AG09319 (cell line): ENCODE measurements at regions not wholly inside any gene's neighbourhood (a gene's known extent, or its start where the extent isn't known, plus 50 kb on each side); places are given as distances from the start of the nearest gene placed in this dataset.

ENCODE experiments used
- DNase-seq: peaks from one replicate; pipeline ENCODE4 v3.0.0-alpha.2; 2010; ENCODE audit warnings: low read depth; ENCODE audit errors: extremely low read depth
- CTCF ChIP-seq: IDR thresholded peaks from 2 replicates; pipeline ENCODE4 v1.5.1; 2011; ENCODE audit warnings: low read depth, mild to moderate bottlenecking, inconsistent platforms, low read length, moderate library complexity

GRCh38 chr4:183837222-183837621, 67.9 kb upstream of the STOX2 start:
- no peak for TF ChIP-seq CTCF
- DNase-seq, result no peak

DNA sequence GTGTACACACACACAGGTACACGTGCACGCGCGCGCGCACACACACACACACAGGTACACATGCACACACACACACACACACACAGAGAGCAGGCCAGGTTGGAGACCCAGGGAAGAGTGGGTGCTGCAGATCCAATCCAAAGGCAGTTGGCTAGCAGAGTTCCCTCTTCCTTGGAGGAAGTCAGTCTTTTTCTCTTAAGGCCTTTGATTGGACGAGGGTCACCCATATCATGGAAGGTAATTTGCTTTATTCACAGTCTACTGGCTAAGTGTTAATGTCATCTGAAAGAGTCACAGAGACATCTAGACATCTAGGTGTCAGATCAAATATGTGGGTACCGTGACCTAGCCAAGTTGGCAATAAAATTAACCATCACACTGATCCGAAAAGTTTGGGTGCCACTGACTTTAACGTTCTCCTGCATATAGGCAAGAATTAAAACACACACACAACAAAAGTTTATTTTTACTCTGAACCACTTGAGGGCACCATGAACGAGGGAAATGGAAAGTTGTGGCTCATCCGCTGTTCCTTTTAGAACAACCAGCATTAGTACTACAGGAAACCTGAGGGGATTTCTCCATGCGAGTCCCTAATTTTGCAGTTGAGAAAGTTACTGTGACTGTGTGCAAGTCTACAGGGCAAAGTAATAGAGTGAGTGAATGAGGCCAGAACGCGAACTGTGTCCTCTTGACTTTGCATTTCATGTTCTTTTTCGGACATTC, 66.0 kb upstream of the STOX2 start:
- DNase-seq, result no peak
- TF ChIP-seq CTCF, result no peak

DNA sequence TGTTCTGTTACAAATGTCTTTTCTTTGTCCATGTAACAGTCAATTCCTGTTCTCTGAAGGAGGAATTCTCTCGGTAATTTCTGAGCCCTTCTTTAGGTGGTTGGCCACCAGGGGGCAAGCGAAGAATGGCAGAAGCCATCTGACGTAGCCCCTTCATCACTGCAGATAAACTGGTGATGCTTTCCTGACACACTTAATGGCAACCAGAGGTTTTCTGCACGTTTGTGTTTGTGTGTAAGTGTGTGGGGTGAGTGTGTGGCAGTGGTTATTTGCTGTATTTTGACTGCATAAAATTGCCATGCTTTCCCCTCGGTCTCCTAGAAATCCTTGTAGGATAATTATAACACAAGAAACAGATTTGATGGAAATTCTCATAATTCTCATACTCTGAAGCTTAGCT, 64.8 kb upstream of the STOX2 start:
- TF ChIP-seq CTCF, result peak; percentile 88
- DNase-seq, result peak; percentile 28

- DNase-seq, result no peak
- TF ChIP-seq CTCF, result no peak
Measured at GRCh38 chr4:183841001-183841400, 64.1 kb upstream of the STOX2 start.

DNA sequence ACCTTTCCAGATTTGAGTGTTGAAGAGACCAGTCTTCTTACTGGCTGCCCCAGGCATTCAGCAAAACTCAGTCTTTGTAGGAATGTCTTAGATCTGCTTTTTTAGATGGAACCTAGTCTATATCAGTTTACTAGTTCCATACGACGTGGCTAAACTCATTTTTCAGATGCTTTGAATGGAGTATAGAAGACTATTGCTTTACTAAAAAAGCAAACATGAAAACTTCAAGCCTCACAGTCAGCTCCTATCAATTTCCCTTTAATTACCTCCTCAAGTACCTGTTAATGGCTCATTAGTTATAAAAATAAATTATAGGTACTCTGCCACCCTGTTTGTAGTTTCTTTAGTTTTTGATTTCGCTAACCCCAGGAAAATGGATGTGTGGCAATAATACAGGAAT, 63.0 kb upstream of the STOX2 start:
- no peak for DNase-seq
- no peak for TF ChIP-seq CTCF

DNA sequence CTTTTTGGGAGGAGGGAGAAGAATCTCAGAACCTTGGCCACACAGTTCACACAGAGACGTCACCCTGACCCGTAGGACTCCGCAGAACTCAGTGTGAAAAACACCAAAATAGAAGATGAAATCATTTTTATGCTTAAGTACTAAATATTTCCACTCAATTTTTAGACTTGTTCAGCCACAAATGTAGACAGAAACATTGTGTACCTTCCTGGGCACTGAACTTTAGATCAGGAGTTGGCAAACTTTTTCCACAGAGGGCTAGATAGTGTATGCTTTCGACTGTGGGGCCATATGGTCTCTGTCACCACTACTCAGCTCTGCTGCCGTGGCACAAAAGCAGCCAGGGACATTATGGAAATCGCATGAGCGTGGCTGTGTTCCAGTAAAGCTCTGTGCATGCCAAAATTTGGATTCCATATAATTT, 61.8 kb upstream of the STOX2 start:
- no peak for DNase-seq
- TF ChIP-seq CTCF, result no peak

DNA sequence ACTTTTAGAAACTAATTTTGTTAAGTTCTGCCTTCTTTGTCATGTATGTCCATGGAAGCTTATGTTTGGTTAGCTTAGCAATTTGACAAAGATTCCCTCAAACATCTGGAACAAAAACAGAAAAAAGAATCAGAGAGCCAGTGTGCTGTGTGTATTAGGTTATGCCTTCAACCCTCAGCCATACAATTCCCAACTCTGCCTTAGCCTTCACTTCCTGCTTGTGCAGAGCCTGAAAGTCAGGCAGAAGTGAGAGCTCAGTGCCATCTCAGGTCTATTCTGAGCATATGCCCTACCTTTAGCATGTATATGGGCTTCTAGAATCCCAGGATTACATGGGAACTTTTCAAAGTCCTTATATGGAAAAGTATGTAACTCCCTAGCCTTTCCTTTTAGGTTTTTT, 58.2 kb upstream of the STOX2 start:
- DNase-seq, result no peak
- TF ChIP-seq CTCF, result no peak
